EL (cell line): ENCODE measurements at regions not wholly inside any gene's neighbourhood (a gene's known extent, or its start where the extent isn't known, plus 50 kb on each side); places are given as distances from the start of the nearest gene placed in this dataset.
"Not testable (repeated sequence)": the region's sequence is repeated elsewhere in the genome, so short reads cannot be mapped to it uniquely, and the experiment has no call there.

ENCODE experiments used
- DNase-seq: peaks from one replicate; pipeline ENCODE4 v3.0.0-alpha.2; 2016

GRCh38 chr18:68219872-68220271, 495.0 kb downstream of the TMX3 start:
- DNase-seq, result peak; percentile 22

DNA sequence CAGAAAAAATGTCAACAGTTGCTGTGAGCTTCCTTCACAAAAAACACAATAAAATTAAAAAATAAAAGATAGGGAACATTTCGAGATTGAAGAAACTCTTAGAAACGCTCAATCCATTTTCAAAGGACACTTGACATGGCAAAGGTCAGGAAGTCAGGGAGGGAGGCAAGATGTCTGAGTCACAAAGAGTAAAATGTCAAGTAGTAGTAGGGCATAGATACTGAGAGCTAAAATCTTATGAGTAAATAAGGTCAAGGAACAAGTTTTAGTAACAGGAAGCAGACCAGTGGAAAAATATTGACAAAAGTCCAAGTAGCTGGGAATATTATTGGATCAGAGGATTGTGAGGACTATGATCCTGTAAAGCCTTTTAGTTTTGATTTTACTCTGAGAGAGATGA, 495.6 kb downstream of the TMX3 start:
- DNase-seq, result no peak

DNA sequence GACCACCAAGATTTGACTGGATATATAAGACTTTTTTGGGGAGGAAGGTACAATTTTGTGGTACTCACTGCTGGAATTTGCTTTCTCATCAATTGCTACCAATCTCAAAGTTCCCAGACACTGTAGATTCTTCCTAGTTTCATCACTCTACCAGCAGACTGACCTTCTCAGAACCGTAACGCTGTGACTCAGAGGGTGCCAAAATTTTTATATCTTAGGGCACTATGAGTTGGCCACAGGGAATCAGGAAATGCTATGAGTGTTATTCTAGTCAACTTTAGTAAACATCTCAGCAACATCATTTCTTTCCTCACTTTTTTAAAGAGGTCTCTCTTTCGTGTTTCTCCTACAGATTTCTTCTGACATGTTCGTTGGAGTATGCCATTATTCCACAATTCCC, 499.0 kb downstream of the TMX3 start:
- DNase-seq, result peak; percentile 93

DNA sequence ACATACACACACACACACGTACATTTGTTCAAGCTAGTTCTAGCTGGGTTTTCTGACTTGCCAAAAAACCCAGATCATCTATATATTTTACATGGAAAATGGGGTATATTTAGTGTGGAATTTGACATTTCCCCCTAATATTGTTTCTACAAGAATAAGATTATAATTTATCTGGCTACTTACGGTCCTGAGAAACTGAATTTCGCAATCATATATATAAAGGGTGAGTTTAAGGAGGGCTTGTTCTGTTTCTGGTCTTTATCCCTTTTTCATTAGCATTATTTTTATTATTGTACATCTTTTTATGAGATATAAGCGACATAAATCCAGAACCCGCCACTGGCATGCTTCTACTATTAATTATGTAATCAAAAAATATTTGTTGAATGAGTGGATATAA, 528.9 kb downstream of the TMX3 start:
- no peak for DNase-seq

DNA sequence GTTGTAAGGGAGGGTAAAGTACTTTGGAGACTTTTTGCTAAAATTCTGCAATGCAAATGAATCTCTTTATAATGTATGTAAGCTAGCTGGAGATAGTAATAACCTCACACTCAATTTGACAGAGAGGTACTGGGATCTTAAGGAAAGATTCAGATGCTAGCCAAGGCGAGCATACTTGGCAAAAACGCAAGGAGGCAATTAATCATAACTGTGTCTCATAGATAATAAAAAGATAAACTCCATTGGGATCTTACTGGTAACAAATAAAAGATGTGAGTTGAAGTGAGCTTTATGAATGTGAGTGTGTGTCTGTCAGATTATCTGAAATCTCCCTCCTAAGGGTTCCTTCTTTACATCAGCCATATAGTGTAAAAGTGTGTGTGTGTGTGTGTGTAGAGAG, 533.0 kb downstream of the TMX3 start:
- peak; percentile 39 for DNase-seq

GRCh38 chr18:68179811-68180210, 535.1 kb downstream of the TMX3 start:
- no peak for DNase-seq

- no peak for DNase-seq
Measured at GRCh38 chr18:68178921-68179320, 536.0 kb downstream of the TMX3 start.

GRCh38 chr18:68177807-68178702, 536.9 kb downstream of the TMX3 start:
- peak; percentile 98 for DNase-seq

GRCh38 chr18:68176901-68177300, 538.0 kb downstream of the TMX3 start:
- DNase-seq, result peak; percentile 57

DNA sequence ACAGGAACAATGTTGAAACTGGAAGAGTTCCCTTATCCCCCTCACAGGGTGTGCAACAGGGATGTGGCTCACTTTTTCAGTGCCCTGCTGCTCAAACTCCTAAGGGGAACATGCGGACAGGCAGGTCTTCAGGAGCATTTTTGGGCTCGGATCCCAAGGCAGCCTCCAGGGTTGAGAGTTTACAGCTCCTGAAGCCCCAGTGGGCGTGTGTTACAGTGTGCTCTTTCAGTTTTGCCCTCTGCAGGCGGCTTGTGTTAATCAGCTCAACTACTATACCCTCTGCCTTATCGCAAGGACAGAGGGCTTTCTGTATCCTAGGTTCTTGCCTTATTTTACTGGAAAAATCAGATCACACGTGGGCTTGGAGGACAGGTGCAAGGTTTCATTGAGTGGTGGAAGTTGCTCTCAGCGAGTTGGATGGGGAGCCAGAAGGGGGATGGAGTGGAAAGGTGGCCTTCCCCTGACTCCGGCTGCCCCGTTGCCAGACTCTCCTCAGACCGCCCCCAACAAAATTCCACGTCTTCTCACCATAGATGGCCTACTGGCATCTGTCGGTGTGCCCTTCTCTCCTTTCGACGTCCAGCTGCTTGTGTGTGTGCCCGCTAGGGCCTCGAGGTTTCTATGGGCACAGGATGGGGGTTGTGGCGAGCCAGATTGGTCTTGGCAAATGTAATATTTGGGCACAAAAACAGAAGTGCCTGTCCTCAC, 541.9 kb downstream of the TMX3 start:
- no peak for DNase-seq

GRCh38 chr18:68164909-68165308, 550.0 kb downstream of the TMX3 start:
- no peak for DNase-seq

DNA sequence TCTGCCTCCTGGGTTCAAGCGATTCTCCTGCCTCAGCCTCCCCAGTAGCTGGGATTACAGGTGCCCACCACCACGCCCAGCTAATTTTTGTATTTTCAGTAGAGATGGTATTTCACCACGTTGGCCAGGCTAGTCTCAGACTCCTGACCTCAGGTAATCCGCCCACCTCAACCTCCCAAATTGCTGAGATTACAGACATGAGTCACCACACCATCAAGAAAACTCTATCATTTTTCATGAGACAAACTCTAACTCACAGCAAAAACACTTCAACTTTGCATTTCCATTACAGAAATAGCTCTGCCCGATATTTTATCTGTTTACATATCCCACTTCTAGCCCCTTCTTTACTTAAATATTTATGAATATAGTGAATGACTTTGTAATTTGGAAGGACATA, 561.1 kb downstream of the TMX3 start:
- DNase-seq, result not testable (repeated sequence)

DNA sequence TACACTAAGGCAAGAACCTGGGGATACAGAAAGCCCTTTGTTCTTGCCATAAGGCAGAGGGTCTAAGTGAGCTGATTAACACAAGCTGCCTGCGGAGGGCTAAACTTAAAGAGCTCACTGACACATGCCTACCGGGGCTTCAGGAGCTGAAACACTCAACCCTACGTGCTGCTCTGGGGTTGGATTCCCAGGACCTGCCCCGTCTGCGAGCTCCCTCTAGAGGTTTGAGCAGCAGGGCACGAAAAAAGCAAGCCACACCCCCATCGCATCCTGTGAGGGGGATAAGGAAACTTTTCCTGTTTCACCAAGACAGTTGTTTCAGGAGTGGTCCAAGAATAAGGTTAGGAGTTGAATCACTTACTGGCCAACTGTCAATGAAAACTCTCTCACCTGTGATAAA, 562.1 kb downstream of the TMX3 start:
- DNase-seq, result no peak

DNA sequence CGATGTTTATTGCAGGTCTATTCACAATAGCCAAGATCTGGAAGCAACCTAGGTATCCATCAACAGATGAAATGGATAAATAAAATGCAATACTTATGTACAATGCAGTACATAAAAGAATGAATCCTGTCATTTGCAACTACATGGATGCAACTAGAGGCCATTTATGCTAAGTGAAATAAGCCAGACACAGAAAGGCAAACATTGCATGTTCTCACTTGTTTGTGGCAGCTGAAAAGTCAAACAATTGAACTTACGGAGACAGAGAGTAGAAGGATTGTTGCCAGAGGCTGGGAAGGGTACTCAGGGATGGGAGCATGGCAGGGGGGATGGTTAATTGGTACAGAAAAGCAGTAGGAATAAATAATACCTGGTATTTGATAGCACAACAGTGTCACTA, 563.9 kb downstream of the TMX3 start:
- DNase-seq, result no peak

GRCh38 chr18:68148863-68149262, 566.0 kb downstream of the TMX3 start:
- DNase-seq, result no peak

DNA sequence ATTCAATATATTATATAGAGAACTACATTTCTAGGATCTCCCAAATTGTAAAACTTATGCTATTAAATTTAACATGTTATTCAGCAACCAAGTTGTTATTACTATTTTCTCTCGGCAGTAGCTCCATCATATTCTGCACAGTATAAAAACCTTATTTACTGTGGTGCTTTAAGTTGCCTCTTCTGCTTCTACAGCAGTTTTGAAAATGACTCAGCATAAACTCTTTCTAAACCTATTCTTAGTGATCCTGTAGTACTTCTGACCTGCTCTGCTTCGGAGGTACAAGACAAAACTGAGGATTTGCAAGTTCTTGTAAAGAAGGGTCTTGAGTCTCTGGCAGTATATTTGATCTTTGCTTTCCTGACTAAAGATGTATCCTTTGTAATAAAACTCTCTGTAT, 567.2 kb downstream of the TMX3 start:
- no peak for DNase-seq

DNA sequence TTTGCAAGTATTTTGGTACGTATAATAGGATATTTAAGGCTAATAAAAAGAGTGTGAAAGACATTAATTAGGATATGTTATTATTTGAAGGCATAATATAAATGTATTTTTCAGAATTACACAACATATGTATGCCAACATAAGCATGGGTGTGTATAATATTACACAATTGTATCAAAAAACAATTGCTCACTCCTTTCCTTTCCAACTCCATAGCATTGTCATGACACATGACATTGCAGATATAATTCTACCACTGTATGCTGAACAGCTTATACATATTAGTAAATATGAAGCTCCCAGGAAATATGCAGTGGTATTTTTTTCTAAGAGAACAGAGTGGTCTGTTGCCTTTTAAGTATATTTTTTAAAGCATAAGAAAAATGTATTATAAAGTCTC, 593.1 kb downstream of the TMX3 start:
- DNase-seq, result peak; percentile 28

DNA sequence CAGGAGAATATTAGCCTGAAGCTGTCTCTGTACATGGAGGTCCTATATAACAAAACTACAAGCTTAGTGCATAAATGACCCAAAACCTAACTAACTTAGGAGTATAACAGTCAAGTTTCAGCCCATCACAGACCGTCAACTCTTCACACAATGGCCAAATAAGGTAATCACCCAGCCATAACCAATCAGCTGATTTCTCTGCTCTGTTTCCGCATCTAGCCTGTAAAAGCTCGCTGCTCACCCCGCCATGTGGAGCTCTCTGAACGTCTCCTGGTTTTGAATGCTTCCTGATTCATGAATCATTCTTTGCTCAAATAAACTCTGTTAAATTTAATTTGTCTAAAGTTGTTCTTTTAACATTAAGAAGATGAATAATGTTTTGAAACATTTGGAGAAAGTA, 593.6 kb downstream of the TMX3 start:
- no peak for DNase-seq

GRCh38 chr18:68114989-68115388, 598.5 kb upstream of the DSEL start:
- no peak for DNase-seq

DNA sequence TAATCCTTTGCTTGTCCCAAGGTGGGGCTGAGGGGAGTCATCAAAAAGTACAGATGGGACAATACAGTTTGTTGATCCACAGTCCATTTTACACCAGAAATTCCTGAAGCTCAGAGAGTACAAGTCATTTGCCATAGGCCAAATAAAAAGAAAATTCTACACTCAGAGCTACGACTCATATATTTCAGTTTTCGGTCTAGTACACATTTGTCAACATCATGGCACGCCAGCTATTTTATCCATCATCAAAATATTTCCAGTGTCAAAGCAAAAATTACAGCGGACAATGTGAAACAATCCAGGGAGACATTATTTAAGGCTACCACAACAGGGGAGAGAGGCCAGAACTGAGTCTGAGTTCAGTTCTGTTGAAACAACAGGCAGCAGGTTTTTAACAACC, 587.5 kb upstream of the DSEL start:
- peak; percentile 47 for DNase-seq

DNA sequence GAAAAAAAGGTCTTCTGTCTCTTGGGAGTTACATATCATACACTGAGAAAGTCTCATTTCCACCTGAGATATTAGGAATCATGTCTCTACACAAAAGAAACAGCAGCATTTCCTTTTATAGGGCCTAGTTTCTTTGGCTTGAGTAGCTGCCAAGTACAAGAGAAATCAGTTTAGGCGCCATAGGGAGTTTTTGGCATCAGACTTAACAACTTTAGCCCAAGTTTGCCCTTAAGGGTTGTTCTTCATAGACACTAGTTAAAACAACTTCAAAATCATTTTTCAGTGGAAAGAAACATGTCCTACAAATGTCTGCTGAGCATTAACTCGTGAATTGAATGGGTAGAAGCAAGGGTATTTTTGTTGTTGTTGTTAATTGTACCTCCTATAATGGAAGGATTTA, 587.0 kb upstream of the DSEL start:
- DNase-seq, result peak; percentile 1

- no peak for DNase-seq
Measured at GRCh38 chr18:68102117-68102516, 585.6 kb upstream of the DSEL start.

DNA sequence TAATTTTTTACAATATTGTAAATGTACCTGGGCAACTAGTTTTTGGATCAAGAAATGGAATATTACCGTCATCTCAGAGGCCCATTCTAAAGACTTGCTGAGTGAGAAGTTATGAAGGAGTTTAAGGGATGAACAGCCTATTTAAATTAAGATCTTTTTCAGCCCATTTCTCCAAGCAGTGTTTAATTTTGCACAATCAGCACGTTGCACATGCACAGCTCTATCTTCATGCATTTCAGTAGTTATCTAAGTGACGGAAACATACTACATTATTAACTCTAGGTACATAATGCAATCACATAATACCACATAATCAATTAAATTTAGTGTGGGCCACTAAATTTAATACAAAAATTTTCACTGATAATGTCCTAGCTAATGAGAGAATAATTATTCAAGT, 582.1 kb upstream of the DSEL start:
- DNase-seq, result no peak

DNA sequence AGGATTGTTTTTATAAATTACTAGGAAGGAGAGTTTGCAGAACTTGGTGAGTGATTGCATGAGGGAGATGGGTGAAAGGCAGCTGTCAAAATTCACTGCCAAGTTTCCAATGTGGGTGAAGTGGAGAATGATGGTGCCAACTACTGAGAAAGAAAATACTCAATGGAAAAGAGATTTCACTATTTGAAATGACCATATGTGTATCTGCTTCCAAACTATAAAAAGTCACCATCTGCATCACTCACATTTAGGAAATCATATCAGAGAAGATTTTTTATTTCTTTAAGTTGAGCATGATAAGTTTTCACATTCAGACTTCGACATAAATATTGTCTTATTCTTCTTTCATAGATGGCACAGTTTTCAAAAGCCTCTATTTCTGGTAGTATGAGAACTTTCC, 570.0 kb upstream of the DSEL start:
- no peak for DNase-seq
